Central memory CD4-positive, alpha-beta T cell (primary cell): ENCODE measurements at regions not wholly inside any gene's neighbourhood (a gene's known extent, or its start where the extent isn't known, plus 50 kb on each side); places are given as distances from the start of the nearest gene placed in this dataset.

Experiments used
- DNase-seq: peaks from one replicate; pipeline ENCODE4 v3.0.0; 2022

DNA sequence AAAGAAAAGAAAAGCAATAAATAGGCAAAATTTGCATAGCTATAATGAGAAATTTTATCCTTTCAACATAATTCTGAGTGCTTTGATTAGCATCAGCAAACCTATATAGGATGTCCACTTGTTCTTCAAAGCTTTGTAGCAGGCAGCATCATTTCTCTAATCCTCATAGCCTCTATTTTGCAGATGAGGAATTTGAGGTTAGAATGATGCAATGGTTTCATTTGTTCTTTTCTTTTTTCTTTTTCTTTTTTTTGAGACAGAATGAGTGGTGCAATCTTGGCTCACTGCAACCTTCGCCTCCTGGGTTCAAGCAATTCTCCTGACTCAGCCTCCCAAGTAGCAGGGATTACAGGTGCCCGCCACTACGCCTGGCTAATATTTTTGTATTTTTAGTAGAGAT, 594.4 kb downstream of the TOX3 start:
- no peak for DNase-seq

DNA sequence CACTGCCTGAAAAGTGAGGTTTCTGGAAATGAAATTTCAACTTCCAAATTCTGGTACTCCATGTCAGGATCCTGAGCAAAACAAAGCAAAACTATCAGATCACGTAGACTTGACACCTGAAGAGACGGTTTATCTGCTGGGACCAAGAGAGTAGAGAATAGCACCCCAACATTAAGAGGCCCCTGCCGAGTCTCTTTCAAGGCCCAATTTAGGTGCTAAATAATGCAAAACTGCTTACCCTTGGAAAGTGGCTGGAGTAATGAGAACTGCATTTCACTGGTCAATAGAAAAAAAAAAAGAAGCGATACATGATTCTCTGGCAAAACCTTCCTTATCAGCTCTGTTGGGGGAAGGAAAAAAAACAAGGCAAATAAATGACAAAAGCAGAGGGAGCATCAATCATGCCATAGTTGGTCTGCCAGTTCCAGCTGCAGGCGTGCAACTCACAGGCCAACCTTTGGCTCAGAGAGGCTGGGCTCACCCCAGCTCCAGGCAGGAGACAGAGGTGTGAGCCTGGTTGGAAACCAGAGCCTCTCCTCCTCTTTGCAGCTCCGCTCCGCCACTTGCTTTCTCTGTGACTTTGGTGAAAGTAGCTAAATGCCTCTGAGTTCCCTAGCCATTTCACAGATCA, 595.2 kb downstream of the TOX3 start:
- DNase-seq: no peak

DNA sequence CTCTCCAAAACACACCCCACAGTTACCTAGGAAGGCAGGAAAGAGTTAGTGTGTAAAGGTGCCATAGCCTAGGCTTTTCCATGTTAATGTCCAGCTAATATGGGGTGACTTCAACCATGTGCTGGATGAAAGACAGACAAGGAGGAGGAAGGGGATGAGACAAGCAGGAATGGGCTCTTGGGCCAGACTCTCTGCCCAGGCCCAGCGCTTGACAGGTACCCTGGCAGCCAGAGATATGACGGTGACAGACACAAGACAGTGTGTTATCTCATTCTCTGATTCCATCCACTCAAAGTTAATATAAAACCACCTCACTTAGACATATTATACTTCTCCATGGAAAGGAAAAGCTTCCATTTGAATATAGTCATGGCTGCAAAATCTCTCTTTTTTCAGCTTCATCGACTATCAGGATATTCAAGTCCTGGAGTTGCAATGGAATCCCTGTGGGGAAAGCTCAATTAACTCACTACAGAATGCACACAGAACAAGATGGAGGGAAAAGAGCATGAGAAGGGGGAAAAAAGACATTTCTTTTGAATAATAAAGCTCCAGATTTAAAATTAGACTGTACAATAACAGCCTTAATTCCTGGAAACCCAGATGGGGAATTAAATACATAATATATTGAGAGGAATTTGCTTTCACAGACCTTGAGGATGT, 596.7 kb downstream of the TOX3 start:
- DNase-seq: no peak

DNA sequence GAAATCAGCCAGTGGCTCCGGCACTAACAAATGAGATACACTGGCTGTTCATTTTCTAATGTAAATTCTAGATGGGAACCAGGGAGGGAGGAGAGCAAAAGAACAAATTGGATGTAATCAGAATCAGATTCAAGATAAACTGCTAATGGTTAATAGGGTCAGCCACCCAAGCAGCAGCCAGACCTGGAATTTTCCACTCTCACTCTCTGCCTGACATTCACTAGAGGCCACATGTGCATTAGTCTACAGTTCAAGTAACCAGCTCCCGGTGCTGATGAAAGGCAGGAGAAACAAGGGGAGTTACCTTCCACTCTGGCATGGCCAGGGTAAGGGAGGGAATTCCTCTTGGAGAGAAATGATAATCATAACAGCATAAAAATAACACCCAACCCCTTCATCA, 597.7 kb downstream of the TOX3 start:
- no peak for DNase-seq

DNA sequence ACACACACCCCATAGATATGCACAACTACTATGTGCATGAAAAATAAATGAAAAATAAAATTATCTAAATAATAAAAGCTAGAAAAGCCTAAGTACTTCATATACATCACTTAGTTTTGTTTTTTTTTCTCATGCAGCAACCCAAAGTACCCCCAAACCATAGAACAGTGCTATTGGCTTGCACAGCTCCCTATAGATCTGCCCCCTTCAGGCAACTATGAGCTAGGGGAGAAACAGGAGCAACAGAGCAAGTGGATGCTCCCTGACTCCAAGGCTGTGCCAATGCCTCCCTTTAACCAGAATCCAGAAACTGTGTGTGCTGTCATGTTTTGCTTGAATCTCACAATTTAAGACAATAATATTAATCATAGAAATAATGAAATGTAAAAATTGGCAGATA, 605.5 kb downstream of the TOX3 start:
- no peak for DNase-seq

DNA sequence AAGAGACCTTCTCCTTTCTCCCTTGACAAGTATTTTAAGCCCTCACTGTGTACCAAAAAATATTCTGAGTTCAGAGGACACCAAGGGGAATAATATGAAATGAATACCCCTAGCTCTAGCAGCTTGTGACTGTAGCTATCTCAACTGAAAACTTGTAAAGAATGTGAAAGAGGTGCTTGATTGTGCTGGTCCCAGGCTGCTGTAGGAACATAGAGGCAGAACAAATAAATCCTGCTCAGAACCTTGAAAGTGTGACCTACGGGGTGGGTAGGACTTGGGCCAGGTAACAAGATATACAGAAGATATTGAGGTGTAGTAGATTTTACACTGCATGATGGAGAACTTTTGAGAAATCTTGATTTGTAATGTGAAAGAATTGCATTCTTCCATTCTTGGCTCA, 606.8 kb downstream of the TOX3 start:
- no peak for DNase-seq

DNA sequence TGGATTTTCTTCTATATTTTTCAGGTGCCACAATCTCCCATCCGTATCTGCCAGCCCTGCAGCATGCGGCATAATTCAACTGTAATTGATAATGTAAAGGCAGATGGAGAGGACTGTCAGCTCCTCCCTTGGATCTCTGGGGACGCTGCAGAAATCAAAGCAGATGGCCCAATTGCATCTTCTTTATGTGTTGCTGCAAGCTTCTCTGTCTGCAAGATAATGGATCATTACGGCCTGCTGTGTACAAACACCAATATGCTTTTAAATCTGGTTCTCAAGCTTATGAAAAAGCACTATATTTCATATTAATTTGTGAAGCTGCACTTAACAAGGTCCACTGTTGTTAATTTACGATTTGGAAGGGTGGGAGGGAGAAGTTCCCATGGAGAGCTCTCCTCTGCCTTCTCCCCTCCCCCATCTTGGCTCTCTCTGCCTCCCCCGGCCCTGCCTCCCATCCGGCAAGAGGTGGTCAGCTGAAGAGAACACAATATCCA, 607.5 kb downstream of the TOX3 start:
- DNase-seq: no peak

DNA sequence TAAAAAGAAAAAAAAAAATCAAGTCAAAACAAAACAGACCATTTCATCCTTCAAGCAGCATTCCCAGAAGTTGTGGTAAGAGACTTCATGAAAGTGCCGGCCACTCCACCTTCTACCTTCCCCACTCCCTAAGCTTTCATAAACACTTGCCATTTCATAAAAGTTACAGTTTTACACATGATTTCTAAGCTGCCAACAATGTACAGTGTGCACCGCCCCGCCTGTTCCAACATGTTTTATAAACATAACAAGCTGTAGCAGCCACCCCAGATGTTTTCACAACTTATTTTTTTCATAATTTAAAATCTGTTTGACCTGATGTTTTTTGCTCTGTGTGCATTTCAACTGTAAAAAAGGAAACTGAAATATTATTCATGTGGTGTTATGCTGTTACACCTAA, 608.1 kb downstream of the TOX3 start:
- no peak for DNase-seq

DNA sequence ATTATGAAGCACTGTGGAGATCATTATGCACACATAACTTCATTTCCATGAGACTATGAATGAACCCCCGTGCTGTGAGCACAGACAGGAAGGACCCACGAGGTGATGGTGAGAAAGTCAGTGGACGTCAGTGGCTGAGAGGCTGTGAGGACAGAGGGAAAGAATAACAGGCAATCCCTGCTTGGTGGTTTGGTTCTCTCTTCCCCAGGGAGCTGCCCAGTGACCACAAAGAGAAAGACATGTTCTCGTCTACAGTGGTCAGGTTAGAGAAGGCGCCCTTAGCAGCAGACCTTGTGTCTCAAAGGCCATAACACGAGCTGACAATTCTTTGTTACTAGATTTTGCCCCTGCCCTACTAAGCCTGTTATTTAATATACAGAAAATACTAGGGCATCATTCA, 609.2 kb downstream of the TOX3 start:
- DNase-seq: no peak

DNA sequence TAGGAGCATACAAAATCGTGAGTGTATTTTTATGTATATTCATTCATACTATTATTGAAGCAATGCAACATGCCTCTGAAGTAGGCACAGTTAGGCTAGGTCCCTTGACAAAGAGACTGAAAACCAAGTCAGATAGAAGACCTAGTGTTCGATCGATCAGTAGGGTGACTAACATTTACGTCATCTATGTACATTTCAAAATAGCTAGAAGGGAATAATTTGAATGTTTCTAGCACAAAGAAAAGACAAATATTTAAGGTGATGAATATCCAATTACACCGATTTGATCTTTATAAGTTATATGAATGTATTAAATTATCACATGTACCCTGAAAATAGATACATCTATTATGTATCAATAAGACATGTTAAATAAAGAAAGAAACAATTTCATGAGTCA, 610.1 kb downstream of the TOX3 start:
- DNase-seq: no peak

DNA sequence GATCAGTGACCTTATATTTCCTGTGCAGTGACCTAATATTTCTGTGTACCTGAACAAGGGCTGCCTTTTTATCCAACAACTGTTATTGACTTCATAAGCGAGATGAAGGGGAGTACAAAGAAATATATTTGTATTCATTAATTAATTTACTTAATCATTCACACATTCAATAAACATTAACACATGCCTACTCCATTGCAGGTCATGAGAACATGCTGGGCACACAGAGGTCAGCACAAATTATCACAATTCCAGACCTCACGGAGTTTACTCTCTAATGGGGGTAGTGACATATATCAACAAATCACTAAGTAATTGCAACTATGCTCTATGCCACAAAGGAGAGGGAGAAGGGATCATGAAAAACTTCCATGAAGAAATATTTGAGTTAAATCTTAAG, 614.6 kb downstream of the TOX3 start:
- no peak for DNase-seq

DNA sequence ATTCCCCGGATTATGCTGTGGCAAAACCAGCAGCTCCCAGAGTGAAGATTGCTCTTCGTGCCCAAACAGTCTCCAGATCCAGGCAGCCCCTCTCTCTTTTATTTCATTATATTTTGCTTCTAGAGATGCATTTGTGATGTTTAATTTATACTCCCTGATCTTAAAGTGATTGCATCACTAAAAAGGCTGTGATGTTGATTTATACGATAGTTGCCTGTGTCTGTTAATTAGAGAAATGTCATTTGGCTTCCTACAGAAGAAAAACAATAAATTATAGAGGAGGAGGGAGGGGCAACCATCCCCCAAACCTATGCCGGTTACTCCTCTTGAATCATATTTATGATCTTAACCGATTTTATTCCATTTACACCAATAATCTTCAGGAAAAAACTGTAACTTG, 615.3 kb downstream of the TOX3 start:
- no peak for DNase-seq

DNA sequence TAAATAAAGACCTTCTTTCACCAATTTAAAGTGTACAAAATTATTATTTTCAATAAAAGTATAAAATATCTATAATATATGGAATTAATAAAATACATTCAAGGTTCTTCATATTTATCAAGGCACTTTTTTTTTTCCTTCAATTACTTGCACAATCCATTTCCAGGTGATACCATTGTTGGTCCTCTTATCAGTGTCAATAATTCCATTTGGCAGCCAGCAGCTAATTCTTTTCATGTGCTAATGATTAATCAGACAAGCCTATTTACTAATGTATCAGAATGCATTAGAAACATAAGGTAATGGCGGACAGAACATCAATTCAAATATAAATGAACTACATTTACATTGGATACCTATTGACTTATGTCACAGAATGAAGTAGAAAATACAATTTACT, 622.2 kb downstream of the TOX3 start:
- DNase-seq: no peak

DNA sequence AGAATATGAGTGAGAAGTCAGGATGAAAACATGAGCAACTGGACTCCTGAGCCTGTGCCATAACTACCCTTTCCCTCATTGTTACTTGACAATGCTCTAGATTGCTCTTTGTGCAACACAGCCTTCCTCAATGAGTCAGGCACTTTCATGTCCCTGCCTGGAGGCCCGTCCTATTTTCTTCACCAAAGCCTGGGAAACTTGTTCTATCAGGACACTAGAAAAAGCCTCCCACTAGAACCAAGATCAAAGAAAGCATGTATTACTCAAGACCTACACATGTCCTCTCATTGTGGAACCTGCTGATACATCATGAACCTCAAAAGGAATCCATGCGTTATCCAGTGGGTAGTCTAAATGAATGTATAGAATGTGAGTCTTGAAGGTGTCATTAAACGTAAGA, 624.5 kb downstream of the TOX3 start:
- no peak for DNase-seq

DNA sequence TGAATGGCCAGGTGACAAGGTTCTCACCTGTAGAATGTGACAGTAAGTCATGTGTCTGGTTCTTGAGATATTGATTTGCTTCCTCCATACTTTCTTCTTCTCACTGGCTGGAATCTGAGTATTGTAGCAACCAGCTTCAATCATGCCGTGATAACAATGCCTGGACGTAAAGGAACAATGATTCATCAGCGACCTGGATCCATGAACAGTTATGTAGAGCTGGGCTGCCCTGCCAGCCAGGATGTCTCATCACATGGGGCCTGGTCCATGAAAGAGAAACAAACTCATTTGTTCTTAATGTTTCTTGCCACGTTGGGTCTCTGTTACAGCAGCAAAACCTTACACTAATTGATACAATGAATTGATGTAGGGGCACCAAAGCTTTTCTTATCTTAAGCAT, 627.2 kb downstream of the TOX3 start:
- DNase-seq: no peak

DNA sequence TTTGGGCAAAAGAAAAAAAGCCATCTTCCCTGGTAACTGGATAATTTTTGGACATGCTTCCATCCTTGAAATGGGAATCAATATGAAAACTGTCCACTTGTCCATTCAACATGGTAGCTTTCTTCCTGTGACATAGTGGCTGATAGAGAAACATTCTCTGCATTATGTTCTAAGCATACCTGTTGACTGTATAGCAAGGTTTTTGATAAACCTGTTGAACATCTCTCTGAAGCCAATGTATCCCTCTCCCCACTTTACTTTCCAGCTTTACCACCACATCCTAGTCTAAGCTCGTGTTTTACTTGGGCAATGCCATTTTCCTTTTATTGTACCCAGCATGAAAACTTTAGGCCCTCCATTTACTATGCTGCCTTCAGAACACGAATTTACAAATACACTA, 630.1 kb downstream of the TOX3 start:
- no peak for DNase-seq

DNA sequence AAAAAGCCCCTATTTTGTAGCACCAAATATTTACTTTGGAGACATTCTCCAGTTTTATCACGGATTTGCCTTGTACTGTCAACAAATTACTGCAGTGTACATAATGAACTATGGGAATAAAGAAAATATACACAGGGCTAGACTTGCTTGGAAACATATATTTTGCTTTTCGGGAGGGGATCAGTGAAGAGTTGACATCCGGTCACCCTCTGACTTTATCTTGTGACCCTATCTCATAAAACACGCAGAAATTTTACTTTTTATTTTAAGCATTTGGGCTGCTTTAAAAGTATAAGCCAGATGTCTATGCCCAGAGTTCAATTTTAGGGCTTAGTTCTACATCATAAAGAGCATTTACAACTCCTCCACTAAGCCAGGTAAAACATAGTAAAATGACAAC, 630.7 kb downstream of the TOX3 start:
- no peak for DNase-seq

DNA sequence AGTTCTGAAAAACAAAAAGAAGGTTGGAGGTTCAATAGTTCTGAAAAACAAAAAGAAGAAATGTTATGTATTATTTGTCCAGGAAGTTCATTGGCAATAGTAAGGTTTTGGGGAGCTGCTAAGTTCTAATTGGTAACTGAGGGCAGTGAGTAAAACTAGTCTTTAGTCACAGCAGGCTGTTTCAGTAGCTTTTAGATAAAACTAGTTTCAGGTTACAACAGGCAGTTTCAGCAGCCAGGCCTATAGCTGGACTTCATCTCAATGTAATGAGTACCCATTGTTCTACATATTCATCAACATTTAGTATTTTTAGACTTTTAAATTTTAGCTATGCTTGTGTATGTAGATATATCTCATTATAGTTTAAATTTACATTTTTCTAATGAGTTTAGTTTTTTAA, 639.3 kb downstream of the TOX3 start:
- DNase-seq: no peak

DNA sequence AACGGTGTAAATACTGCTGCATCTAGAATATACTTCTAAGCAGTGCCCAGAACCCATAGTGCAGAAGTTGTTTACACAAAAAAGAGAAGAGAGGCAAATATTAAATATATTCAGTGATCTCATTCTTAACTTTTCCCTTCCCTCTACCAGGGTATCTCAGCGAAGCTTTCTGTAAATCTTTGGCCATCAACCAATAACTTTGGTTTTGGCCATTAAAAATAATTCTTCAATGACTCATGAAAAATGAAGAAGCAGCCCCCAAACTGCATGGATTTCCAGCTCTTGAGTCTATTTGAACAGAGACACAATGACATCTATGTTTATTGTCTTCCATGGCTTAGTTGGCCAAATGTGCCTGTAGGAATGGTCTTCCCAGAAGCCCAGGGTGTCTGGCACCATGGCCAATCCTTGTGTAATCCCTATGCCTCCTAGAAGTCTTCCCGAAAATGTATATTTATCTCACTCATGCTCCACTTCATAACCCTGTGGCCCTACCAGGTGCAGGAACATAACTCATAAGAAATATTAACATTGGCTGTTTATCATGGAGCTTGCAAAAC, 646.6 kb downstream of the TOX3 start:
- DNase-seq: no peak

DNA sequence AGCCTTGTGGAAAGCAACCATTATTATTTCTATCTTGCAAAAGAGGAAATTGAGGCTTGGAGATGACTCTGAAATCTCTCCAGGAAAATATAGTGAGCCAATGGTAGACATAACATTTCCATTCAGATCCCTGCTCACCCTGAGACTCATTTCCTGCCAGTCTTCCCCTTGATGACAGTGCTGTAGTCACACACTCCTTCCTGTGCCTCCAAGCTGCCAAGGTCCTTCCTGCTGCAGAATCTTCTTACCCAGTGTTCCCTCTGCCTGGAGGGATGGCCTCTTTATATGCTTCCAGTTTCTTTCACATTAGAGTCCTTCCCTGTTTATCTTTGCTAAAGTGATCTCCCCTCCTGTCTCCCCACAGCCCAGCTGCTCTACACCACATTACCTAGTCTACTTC, 648.1 kb downstream of the TOX3 start:
- no peak for DNase-seq

DNA sequence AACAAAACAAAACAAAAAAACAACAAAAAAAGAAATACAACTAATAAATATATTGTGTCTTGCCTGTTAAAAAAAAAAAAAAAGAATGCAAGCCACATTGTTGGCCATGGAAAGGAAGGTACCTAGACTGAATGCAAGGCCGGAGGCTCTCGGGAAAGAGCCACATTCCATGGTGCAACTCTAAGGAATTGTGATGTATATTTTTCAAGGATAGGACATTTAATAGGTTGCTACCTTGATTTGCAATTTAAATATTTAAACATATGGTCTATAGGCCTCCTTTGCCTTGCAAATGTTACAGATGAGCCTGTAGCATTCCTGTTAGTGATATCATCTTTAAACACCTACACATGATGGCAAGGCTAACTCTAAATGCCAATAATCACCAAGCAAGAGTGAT, 650.9 kb downstream of the TOX3 start:
- DNase-seq: no peak

DNA sequence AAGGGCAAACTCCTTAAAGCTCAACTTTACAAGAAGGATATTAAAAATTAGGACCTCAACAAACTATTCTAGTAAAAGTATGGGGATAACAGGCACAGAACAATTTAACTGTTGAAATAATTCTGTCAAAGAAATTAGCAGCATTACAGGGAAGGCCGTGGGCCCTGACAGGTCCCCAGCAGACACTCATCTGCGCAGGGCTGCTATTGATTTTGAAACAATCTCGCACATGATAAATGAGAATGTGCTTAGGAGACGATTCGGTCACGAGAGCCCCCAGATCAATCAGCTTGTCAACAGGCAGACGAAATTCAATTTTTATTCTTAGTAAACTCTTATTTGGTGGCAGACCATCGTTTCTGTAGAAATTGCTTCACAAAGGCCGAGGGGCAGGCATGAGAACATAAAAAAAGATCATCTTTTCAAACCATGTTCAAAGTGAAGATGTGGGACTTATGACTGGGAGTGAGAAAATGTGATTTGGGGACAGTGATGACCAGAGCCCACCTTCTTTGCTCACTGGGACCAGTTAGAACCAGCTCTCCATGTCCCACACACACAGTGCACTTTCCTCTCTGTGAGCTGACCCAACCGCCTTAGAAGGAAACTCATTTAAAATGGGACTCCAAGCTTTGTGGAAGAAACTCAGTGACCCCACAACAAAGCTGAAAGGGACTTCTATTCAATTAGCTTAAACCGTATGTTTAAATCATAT, 654.5 kb downstream of the TOX3 start:
- no peak for DNase-seq

DNA sequence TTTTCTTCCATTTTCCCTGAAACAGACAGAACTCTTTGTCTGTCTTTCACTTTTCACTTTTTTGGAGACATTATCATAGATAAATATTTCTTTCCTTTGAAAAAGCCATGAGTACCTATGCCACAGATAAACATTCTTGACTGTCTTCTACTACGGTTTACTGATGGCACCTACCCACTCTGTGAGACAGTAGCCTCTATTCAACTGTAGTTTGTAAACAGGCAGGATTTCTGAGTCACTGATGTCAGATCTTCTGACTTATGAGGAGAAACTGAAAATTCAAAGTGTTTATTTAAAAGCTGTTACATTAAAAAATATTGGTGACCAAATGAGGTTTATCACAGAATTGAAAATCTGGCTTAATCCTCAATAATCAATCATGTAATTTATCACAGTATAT, 658.4 kb downstream of the TOX3 start:
- no peak for DNase-seq

DNA sequence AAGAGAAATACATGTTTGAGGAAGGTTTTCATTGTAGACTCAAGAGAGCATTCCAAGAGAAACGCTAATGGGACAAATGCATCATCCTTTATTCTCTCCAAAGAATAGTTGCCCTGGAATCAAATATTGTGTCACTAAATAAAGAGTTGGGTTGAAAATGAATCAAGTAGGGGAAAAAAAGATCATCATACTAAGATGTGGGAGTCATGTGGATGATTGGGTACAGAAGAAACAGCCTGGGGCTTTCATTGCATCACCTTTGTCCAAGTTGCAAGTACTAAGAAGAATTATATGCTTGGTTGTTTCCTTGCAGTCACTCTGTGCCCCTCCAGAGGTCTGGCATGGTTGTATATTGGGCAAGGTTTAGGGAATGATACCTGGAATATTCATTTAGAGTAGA, 658.9 kb downstream of the TOX3 start:
- no peak for DNase-seq
